Tibial artery (tissue), 4 donors: ENCODE measurements at regions not wholly inside any gene's neighbourhood (a gene's known extent, or its start where the extent isn't known, plus 50 kb on each side); places are given as distances from the start of the nearest gene placed in this dataset.

Source experiments
- DNase-seq, 2 donors: peaks; one replicate each; pipeline ENCODE4 v3.0.0-alpha.2; 2019
- H3K27ac ChIP-seq, 2 donors: fragments of 200-600 bp; sonication (generic) in 1 of 2; 1 replicate in 1 of 2; 2 replicates in 1 of 2; pipeline ENCODE4 v1.5.1; 2018 to 2019; ENCODE audit warnings: mild to moderate bottlenecking in 1 of 2
- H3K27me3 ChIP-seq, 2 donors: fragments of 200-600 bp; sonication (generic) in 1 of 2; one replicate each; pipeline versions ENCODE4 v1.5.1 to v1.6.0; 2016 to 2019
- H3K36me3 ChIP-seq, 3 donors: fragments of 200-600 bp; sonication (generic) in 2 of 3; one replicate each; pipeline ENCODE4 v1.5.1; 2016 to 2019; ENCODE audit warnings: mild to moderate bottlenecking in 2 of 3
- H3K4me1 ChIP-seq, 4 donors: fragments of 200-600 bp; sonication (generic) in 2 of 4; 1 replicate in 3 of 4; 2 replicates in 1 of 4; pipeline ENCODE4 v1.5.1; 2016 to 2019
- H3K4me3 ChIP-seq, 2 donors: fragments of 200-600 bp; sonication (generic) in 1 of 2; 1 replicate in 1 of 2; 2 replicates in 1 of 2; pipeline ENCODE4 v1.5.1; 2018 to 2019; ENCODE audit warnings: mild to moderate bottlenecking in 2 of 2
- H3K9me3 ChIP-seq, 3 donors: fragments of 200-600 bp; sonication (generic) in 1 of 3; one replicate each; pipeline ENCODE4 v1.5.1; 2016 to 2019
- CTCF ChIP-seq, 2 experiments: fragments of 200-600 bp in 1 of 2; fragments of 450-650 bp in 1 of 2; IDR thresholded peaks; one replicate each; pipeline ENCODE4 v1.5.1; 2017 to 2019; ENCODE audit warnings: antibody characterized with exemption in 2 of 2, mild to moderate bottlenecking in 1 of 2, moderate library complexity in 1 of 2
- intact Hi-C: fragments of 100-400 bp; cut with DNase I; formaldehyde crosslinking; loops from one replicate; pipeline ENCODE4 v1.15.0; 2023; ENCODE audit warnings: low total_unique reads

DNA sequence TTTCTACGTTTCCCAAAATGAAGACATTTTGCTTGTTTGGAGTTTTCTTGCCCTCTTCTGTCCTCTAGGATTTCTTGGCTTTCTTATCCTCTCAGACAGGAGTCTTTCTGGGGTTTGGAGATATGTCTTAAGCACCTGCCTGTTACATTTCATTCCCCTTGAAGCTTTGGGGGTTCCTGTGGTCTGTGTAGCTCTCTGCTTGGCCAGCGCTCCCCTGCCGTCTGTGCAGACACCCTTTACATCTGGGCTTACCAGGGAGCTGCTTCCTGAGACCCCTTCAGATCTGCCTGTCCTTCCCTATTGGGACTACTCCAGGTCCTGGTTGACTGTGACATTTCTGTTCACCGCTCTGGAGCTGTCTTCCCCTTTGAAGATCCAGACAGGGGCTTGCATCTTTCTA, 171.9 kb upstream of the CSF3R start:
- DNase-seq = no peak
- H3K27me3 ChIP-seq = peaks cover 0 to 46% of the 10 kb centered on the region in 2 donors
- intact Hi-C loops = no loop called here
- no peaks in the 10 kb centered on the region for H3K9me3 ChIP-seq
- H3K27ac ChIP-seq = no peak overlapping the region
- H3K36me3 ChIP-seq = no peaks in the 10 kb centered on the region
- H3K4me3 ChIP-seq = no peak overlapping the region
- no peak for TF ChIP-seq CTCF (IDR thresholded peaks at IDR 0.05)
- no peaks in the 10 kb centered on the region for H3K4me1 ChIP-seq

- no peak for TF ChIP-seq CTCF (IDR thresholded peaks at IDR 0.05)
- DNase-seq = peak in 1 of 2 donors; percentile 48
- peaks cover 0 to 46% of the 10 kb centered on the region in 2 donors for H3K27me3 ChIP-seq
- no peaks in the 10 kb centered on the region for H3K36me3 ChIP-seq
- H3K4me1 ChIP-seq = no peaks in the 10 kb centered on the region
- no peak overlapping the region for H3K27ac ChIP-seq
- no peaks in the 10 kb centered on the region for H3K9me3 ChIP-seq
- H3K4me3 ChIP-seq = no peak overlapping the region
- intact Hi-C loops = no loop called here
These were observed 171.1 kb upstream of the CSF3R start for GRCh38 chr1:36653850-36654249.

GRCh38 chr1:36652586-36652985, 169.9 kb upstream of the CSF3R start:
- H3K4me3 ChIP-seq = no peak overlapping the region
- H3K4me1 ChIP-seq = no peaks in the 10 kb centered on the region
- no peaks in the 10 kb centered on the region for H3K36me3 ChIP-seq
- H3K27me3 ChIP-seq = peaks cover 0 to 53% of the 10 kb centered on the region in 2 donors
- DNase-seq = no peak
- intact Hi-C loops = no loop called here
- no peaks in the 10 kb centered on the region for H3K9me3 ChIP-seq
- no peak overlapping the region for H3K27ac ChIP-seq
- no peak for TF ChIP-seq CTCF (IDR thresholded peaks at IDR 0.05)

DNA sequence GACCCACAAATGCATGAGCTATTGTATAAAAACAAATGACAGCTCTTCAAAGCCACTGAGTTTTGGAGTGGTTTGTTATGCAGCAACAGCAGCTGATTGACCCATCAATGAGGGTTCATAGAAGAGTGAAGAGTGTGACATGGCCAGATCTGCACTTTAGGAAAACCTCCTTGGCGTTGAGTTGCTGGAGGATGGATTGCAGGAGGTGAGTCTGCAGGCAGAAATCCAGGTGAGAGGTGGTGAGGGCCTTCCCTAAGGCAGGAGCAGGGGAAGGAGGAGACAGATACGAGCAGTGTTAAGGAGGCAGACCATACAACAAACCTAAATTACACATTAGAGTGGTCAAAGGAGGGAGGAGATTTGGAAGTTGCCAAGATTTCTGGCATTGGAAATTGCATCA, 169.3 kb upstream of the CSF3R start:
- H3K4me3 ChIP-seq = no peak overlapping the region
- no peaks in the 10 kb centered on the region for H3K4me1 ChIP-seq
- TF ChIP-seq CTCF (IDR thresholded peaks at IDR 0.05) = no peak
- H3K36me3 ChIP-seq = no peaks in the 10 kb centered on the region
- H3K27ac ChIP-seq = no peak overlapping the region
- intact Hi-C loops = no loop called here
- no peaks in the 10 kb centered on the region for H3K9me3 ChIP-seq
- peaks cover 0 to 56% of the 10 kb centered on the region in 2 donors for H3K27me3 ChIP-seq
- no peak for DNase-seq

GRCh38 chr1:36651176-36651910, 168.6 kb upstream of the CSF3R start:
- intact Hi-C loops = no loop called here
- Histone ChIP-seq H3K27ac (no peak overlapping the region), H3K9me3 (no peaks in the 10 kb centered on the region), H3K27me3 (peaks cover 0 to 56% of the 10 kb centered on the region in 2 donors), H3K4me3 (no peak overlapping the region), H3K4me1 (no peaks in the 10 kb centered on the region), H3K36me3 (no peaks in the 10 kb centered on the region)
- no peak for DNase-seq
- no peak for TF ChIP-seq CTCF (IDR thresholded peaks at IDR 0.05)
